ENCODE measurements at regions not wholly inside any gene's neighbourhood (a gene's known extent, or its start where the extent isn't known, plus 50 kb on each side); places are given as distances from the start of the nearest gene placed in this dataset.
A peak's percentile ranks its signal among the peaks of the same experiment; 100 is the strongest.

- H3K9me3 ChIP-seq (ENCODE audit: control insufficient read depth, insufficient read depth, low read length): no peaks in the 10 kb centered on the region
- POLR2A ChIA-PET (ENCODE audit: unreplicated experiment): no interaction called here
- no peak overlapping the region for H3K56ac ChIP-seq (ENCODE audit: extremely low read depth, insufficient read depth, low read length)
- dilution Hi-C loops (cut with HindIII; ENCODE audit: low sequenced_read_pairs, unreplicated experiment) (no loop called here), in situ Hi-C loops (cut with MboI; ENCODE audit: low sequenced_read_pairs) (no loop called here), intact Hi-C loops (cut with micrococcal nuclease) (no loop called here)
- H3K18ac ChIP-seq (ENCODE audit: low read depth, low read length): peak overlapping the region; percentile 15; the same call in 1 of the 2 replicates
- no peak overlapping the region; the same call in 1 of the 2 replicates for H3K27ac ChIP-seq (ENCODE audit: insufficient read depth, low read length)
- peak overlapping the region; percentile 75 for H2BK5ac ChIP-seq (ENCODE audit: low read depth, low read length, poor library complexity, severe bottlenecking)
- H3K4me2 ChIP-seq (ENCODE audit: low read depth, low read length): no peak overlapping the region
- H3K9ac ChIP-seq (ENCODE audit: low read depth, low read length): no peak overlapping the region
- H4K91ac ChIP-seq (ENCODE audit: insufficient read depth, low read depth, low read length): peak overlapping the region; percentile 67
- ATAC-seq (ENCODE audit: low read depth) (no peak), DNase-seq (no peak)
- CTCF ChIA-PET: no interaction called here
- H2BK20ac ChIP-seq (ENCODE audit: low read depth, low read length): peak overlapping the region; percentile 10
- H3K4ac ChIP-seq (ENCODE audit: low read depth, low read length): peak overlapping the region; percentile 82
- H4K5ac ChIP-seq (ENCODE audit: low read depth, low read length): peak overlapping the region; percentile 26; the same call in 1 of the 2 replicates
- no peak overlapping the region for H2AFZ ChIP-seq (replicated peaks; ENCODE audit: low read length, poor library complexity)
- peaks cover 3% of the 10 kb centered on the region; the same call in 1 of the 2 replicates for H3K9me1 ChIP-seq (ENCODE audit: insufficient read depth, low read length)
- no peaks in the 10 kb centered on the region for H3K36me3 ChIP-seq (ENCODE audit: control insufficient read depth, insufficient read depth, low read length)
- H3K14ac ChIP-seq (replicated peaks; ENCODE audit: low read depth, low read length): peak overlapping the region; percentile 10; the same call in 1 of the 2 replicates
- H2AK5ac ChIP-seq (ENCODE audit: low read depth, low read length): 0 out of 2 replicates have a peak overlapping the region, but pooled peaks have one; percentile 48
- no peaks in the 10 kb centered on the region for H3K27me3 ChIP-seq (ENCODE audit: control insufficient read depth, insufficient read depth, low read length)
- no peak overlapping the region for H3K23ac ChIP-seq (ENCODE audit: low read depth, low read length)
- no peak overlapping the region for H2AK9ac ChIP-seq (replicated peaks; ENCODE audit: low read depth, low read length, poor library complexity)
- peak overlapping the region; percentile 85 for H2BK120ac ChIP-seq (ENCODE audit: low read depth, low read length)
- H3K79me1 ChIP-seq (ENCODE audit: low read depth in 1 of 2, low read length in 2 of 2): peaks cover 0 to 4% of the 10 kb centered on the region in 2 experiments; a peak in 1 of 4 replicates
- peak overlapping the region in 1 of 2 experiments; percentile 51; a peak in 3 of 4 replicates for H4K8ac ChIP-seq (ENCODE audit: low read depth in 2 of 2, low read length in 2 of 2)
- H2BK15ac ChIP-seq (ENCODE audit: low read depth, low read length): peak overlapping the region; percentile 86
- peaks cover 25% of the 10 kb centered on the region for H3K4me1 ChIP-seq (ENCODE audit: control insufficient read depth, insufficient read depth, low read length)
- H3K4me3 ChIP-seq (ENCODE audit: insufficient read depth, low read depth, low read length): no peak overlapping the region
- no peaks in the 10 kb centered on the region for H4K20me1 ChIP-seq (ENCODE audit: insufficient read depth, low read length)
- no TSS peak for BruUV-seq (replicated peaks)
- no peak for TF ChIP-seq RAD21 (IDR thresholded peaks at IDR 0.05; ENCODE audit: low read length)
- 92% methylated on average over 2 of the region's 5 CpGs; no CpG with 5 or more reads in 1 of the 2 experiments for WGBS, 2 experiments (ENCODE audit: extremely low coverage in 2 of 2, insufficient read length in 1 of 2)
Measured at GRCh38 chr4:138049355-138049754, 192.8 kb downstream of the SLC7A11 start.

Data from IMR-90 (cell line).